NOMO-1 (cell line): ENCODE measurements at regions not wholly inside any gene's neighbourhood (a gene's known extent, or its start where the extent isn't known, plus 50 kb on each side); places are given as distances from the start of the nearest gene placed in this dataset.

ENCODE experiments used
- DNase-seq, 2 experiments: peaks; one replicate each; lab custom pipeline; 2025; ENCODE audit not compliant: unreplicated experiment in 2 of 2; lab: John Stamatoyannopoulos, UW

- no peak for DNase-seq
These were observed 133.8 kb upstream of the ARHGAP5 start for GRCh38 chr14:31943217-31943799.

- no peak for DNase-seq
These were observed 133.2 kb upstream of the ARHGAP5 start for GRCh38 chr14:31943861-31944255.

GRCh38 chr14:31944256-31945073, 132.6 kb upstream of the ARHGAP5 start:
- no peak for DNase-seq

GRCh38 chr14:31945074-31945613, 132.0 kb upstream of the ARHGAP5 start:
- DNase-seq: no peak

- no peak for DNase-seq
These were observed 131.4 kb upstream of the ARHGAP5 start for GRCh38 chr14:31945701-31946100.

GRCh38 chr14:31947076-31947475, 130.0 kb upstream of the ARHGAP5 start:
- DNase-seq: no peak

GRCh38 chr14:31947680-31948595, 129.2 kb upstream of the ARHGAP5 start:
- DNase-seq: no peak

- DNase-seq: no peak
These were observed 127.4 kb upstream of the ARHGAP5 start for GRCh38 chr14:31949709-31950108.

GRCh38 chr14:31950331-31950730, 126.8 kb upstream of the ARHGAP5 start:
- no peak for DNase-seq

GRCh38 chr14:31950764-31951637, 126.1 kb upstream of the ARHGAP5 start:
- DNase-seq: no peak

GRCh38 chr14:31951638-31951964, 125.5 kb upstream of the ARHGAP5 start:
- no peak for DNase-seq

GRCh38 chr14:31952573-31952972, 124.5 kb upstream of the ARHGAP5 start:
- no peak for DNase-seq

GRCh38 chr14:31953210-31953609, 123.9 kb upstream of the ARHGAP5 start:
- no peak for DNase-seq

- DNase-seq: no peak
These were observed 122.1 kb upstream of the ARHGAP5 start for GRCh38 chr14:31954991-31955390.

- DNase-seq: no peak
These were observed 121.0 kb upstream of the ARHGAP5 start for GRCh38 chr14:31955936-31956579.

- no peak for DNase-seq
These were observed 119.5 kb upstream of the ARHGAP5 start for GRCh38 chr14:31957565-31957964.

- no peak for DNase-seq
These were observed 117.1 kb upstream of the ARHGAP5 start for GRCh38 chr14:31960039-31960438.

GRCh38 chr14:31961896-31962295, 115.2 kb upstream of the ARHGAP5 start:
- DNase-seq: no peak

- no peak for DNase-seq
These were observed 114.2 kb upstream of the ARHGAP5 start for GRCh38 chr14:31962920-31963319.

- DNase-seq: no peak
These were observed 113.5 kb upstream of the ARHGAP5 start for GRCh38 chr14:31963587-31963986.
